Endothelial cell of umbilical vein (primary cell): ENCODE measurements at regions not wholly inside any gene's neighbourhood (a gene's known extent, or its start where the extent isn't known, plus 50 kb on each side); places are given as distances from the start of the nearest gene placed in this dataset.
"Not testable (repeated sequence)": the region's sequence is repeated elsewhere in the genome, so short reads cannot be mapped to it uniquely, and the experiment has no call there.

ENCODE experiments used
- BruUV-seq: library from RNA; stranded (reverse); fragments of 400-500 nt; replicated peaks from 2 replicates; lab custom pipeline; 2021; lab: Mats Ljungman, UMichigan
- CTCF ChIA-PET: fragments of 300-600, 350-600 bp; sonication (Branson Sonifier 250); formaldehyde crosslinking; loops from one replicate; lab custom pipeline; 2021; ENCODE audit warnings: antibody characterized with exemption, inconsistent platforms; lab: Charles Lee
- POLR2A ChIA-PET: fragments of 300-600, 350-600 bp; sonication (Branson Sonifier 250); formaldehyde crosslinking; loops from one replicate; lab custom pipeline; 2021; ENCODE audit warnings: antibody characterized with exemption, inconsistent platforms; lab: Charles Lee
- DNase-seq: peaks from one replicate; pipeline ENCODE4 v3.0.0-alpha.2; 2011; ENCODE audit warnings: low read depth, low spot score
- FAIRE-seq: peaks from 2 replicates; lab custom pipeline; 2011; peaks lifted over from hg19 to GRCh38; lab: Jason Lieb, UNC
- H2AFZ ChIP-seq: 2 replicates; pipeline ENCODE4 v1.6.0; 2012; ENCODE audit warnings: low read depth, low read length, control low read depth, inconsistent platforms
- H3K27ac ChIP-seq: 2 replicates; pipeline ENCODE4 v1.5.1; 2011; ENCODE audit warnings: low read depth, mild to moderate bottlenecking, control low read depth, low read length, moderate library complexity; ENCODE audit not compliant: insufficient read depth
- H3K27me3 ChIP-seq, 2 experiments: 2 replicates each; pipeline versions ENCODE4 v1.6.0 to v1.6.1; 2011; ENCODE audit warnings: low read length in 2 of 2, mixed read lengths in 1 of 2; ENCODE audit not compliant: control insufficient read depth in 2 of 2, insufficient read depth in 2 of 2
- H3K36me3 ChIP-seq, 2 experiments: 2 replicates in 1 of 2; 3 replicates in 1 of 2; pipeline ENCODE4 v1.5.1; 2011; ENCODE audit warnings: low read length in 2 of 2, mild to moderate bottlenecking in 1 of 2, moderate library complexity in 1 of 2; ENCODE audit not compliant: control insufficient read depth in 2 of 2, insufficient read depth in 2 of 2; ENCODE audit errors: extremely low read depth in 1 of 2
- H3K4me1 ChIP-seq: 3 replicates; pipeline ENCODE4 v1.5.1; 2011; ENCODE audit warnings: mild to moderate bottlenecking, low read length; ENCODE audit not compliant: control insufficient read depth, insufficient read depth; ENCODE audit errors: extremely low read depth
- H3K4me2 ChIP-seq: 2 replicates; pipeline ENCODE4 v1.6.1; 2011; ENCODE audit warnings: low read length, control low read depth, mixed read lengths; ENCODE audit not compliant: insufficient read depth
- H3K4me3 ChIP-seq, 3 experiments: fragments of 200-600 bp in 1 of 3; sonication (generic), shearing (Covaris generic) in 1 of 3; replicated peaks in 1 of 3; 2 replicates each; pipeline ENCODE4 v1.5.1; 2011 to 2016; ENCODE audit warnings: control low read depth in 3 of 3, low read length in 3 of 3, mild to moderate bottlenecking in 2 of 3, inconsistent platforms in 1 of 3, low read depth in 1 of 3, moderate library complexity in 1 of 3; ENCODE audit not compliant: insufficient read depth in 1 of 3
- H3K79me2 ChIP-seq: 2 replicates; pipeline ENCODE4 v1.6.0; 2012; ENCODE audit warnings: low read length, inconsistent platforms; ENCODE audit not compliant: control insufficient read depth, insufficient read depth
- H3K9ac ChIP-seq: replicated peaks from 2 replicates; pipeline ENCODE3; 2011; ENCODE audit warnings: low read length, control low read depth; ENCODE audit not compliant: insufficient read depth; ENCODE audit errors: extremely low read depth
- H3K9me1 ChIP-seq: replicated peaks from 3 replicates; pipeline ENCODE4 v1.6.0; 2011; ENCODE audit warnings: mild to moderate bottlenecking, low read length; ENCODE audit not compliant: control insufficient read depth, insufficient read depth; ENCODE audit errors: extremely low read depth
- H3K9me3 ChIP-seq: replicated peaks from 2 replicates; pipeline ENCODE4 v1.5.1; 2012; ENCODE audit warnings: low read length, inconsistent platforms; ENCODE audit not compliant: control insufficient read depth, insufficient read depth
- H4K20me1 ChIP-seq: replicated peaks from 2 replicates; pipeline ENCODE3; 2011; ENCODE audit warnings: mild to moderate bottlenecking, low read length; ENCODE audit not compliant: control insufficient read depth, insufficient read depth; ENCODE audit errors: extremely low read depth
- EZH2 ChIP-seq: IDR thresholded peaks from 2 replicates; pipeline ENCODE4 v1.6.1; 2012; ENCODE audit warnings: borderline replicate concordance, low read depth, mild to moderate bottlenecking, moderate library complexity, low read length, inconsistent platforms; ENCODE audit not compliant: severe bottlenecking
- FOS ChIP-seq: IDR thresholded peaks from 2 replicates; pipeline ENCODE4 v1.6.1; 2011; ENCODE audit warnings: mild to moderate bottlenecking, low read length, moderate library complexity, borderline replicate concordance; ENCODE audit not compliant: insufficient read depth
- GATA2 ChIP-seq: IDR thresholded peaks from 2 replicates; pipeline ENCODE4 v1.7.0; 2011; ENCODE audit warnings: low read depth, mild to moderate bottlenecking, moderate library complexity, mixed read lengths, low read length; ENCODE audit not compliant: insufficient read length, insufficient read depth
- JUN ChIP-seq: IDR thresholded peaks from 2 replicates; pipeline ENCODE4 v1.6.1; 2011; ENCODE audit warnings: borderline replicate concordance, low read depth; ENCODE audit not compliant: insufficient read length, insufficient read depth
- MYC ChIP-seq: IDR thresholded peaks from one replicate; pipeline ENCODE4 v1.6.1; 2011; ENCODE audit warnings: mild to moderate bottlenecking, low read depth, low read length
- POLR2A ChIP-seq: IDR thresholded peaks from 2 replicates; pipeline ENCODE4 v1.6.1; 2012; ENCODE audit warnings: low read depth, mild to moderate bottlenecking, control low read depth, low read length
- POLR2AphosphoS5 ChIP-seq: IDR thresholded peaks from 2 replicates; pipeline ENCODE4 v1.6.1; 2012; ENCODE audit warnings: low read depth, mild to moderate bottlenecking, control low read depth, low read length, moderate library complexity; ENCODE audit not compliant: insufficient read depth
- dilution Hi-C: fragments of 300-500 bp; cut with MboI; formaldehyde crosslinking; loops from one replicate; pipeline ENCODE4 v1.15.0; 2019; ENCODE audit warnings: low sequenced_read_pairs; ENCODE audit not compliant: extremely low pct_ligation_motif_present
- intact Hi-C: fragments of 100-400 bp; cut with micrococcal nuclease; formaldehyde crosslinking; loops from one replicate; pipeline ENCODE4 v1.10.0; 2022
- TF ChIP-seq, protein P1 (sequence below), 2 donors: IDR thresholded peaks; 1 replicate in 1 of 2; 2 replicates in 1 of 2; pipeline ENCODE4 v1.5.1; 2011; ENCODE audit warnings: low read length in 2 of 2, mild to moderate bottlenecking in 2 of 2, moderate library complexity in 2 of 2, control low read depth in 1 of 2, inconsistent platforms in 1 of 2, low read depth in 1 of 2; ENCODE audit not compliant: insufficient read depth in 1 of 2; ENCODE audit errors: extremely low read depth in 1 of 2
- TF ChIP-seq, protein P2 (sequence below): IDR thresholded peaks from 2 replicates; pipeline ENCODE4 v1.6.1; 2011; ENCODE audit not compliant: insufficient read depth, insufficient read length

DNA sequence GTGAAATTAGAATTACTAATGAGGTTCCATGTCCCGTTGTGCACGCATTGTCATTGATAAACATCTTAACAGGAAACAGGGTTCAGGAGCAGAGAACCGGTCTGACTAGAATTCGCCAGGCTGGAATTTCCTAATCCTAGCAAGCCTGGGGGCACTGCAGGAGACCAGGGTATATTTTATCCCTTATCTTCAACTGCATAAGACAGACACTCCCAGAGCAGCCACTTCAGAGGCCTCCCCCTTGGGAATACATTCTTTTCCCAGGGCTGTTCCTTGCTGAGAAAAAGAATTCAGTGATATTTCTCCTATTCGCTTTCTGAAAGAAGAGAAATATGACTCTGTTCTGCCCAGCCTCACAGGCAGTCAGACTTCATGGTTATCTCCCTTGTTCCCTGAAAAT lies 416.6 kb upstream of the HTR2C start:
- H3K4me1 ChIP-seq, intact Hi-C loops, H3K79me2 ChIP-seq, H3K4me2 ChIP-seq, CTCF ChIA-PET, H3K27ac ChIP-seq, H2AFZ ChIP-seq, H3K27me3 ChIP-seq, H3K9me1 ChIP-seq, FAIRE-seq, POLR2A ChIA-PET, dilution Hi-C loops, H4K20me1 ChIP-seq, H3K36me3 ChIP-seq, H3K9me3 ChIP-seq, DNase-seq, H3K9ac ChIP-seq, BruUV-seq, H3K4me3 ChIP-seq: not testable (repeated sequence)

DNA sequence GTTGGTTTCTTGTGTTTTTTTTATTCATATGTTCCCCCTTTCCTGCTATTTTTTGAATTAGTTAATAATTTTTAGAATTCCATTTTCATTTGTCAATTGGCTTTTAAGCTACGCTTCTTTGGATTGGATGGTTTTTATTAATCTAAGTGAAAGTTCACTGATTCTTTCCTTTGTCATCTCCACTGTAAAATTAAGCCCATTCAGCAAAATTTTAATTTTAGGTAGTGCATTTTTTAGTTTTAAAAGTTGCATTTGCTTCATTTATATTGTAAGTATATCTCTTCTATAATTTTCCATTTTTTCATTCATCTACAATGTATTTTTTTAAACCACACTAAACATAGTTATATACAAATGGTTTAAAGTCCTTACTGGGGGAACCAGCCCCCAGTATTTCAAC lies 417.3 kb upstream of the HTR2C start:
- intact Hi-C loops: no loop called here
- Histone ChIP-seq H2AFZ (no peak overlapping the region), H3K9me3 (no peaks in the 10 kb centered on the region), H3K4me2 (no peak overlapping the region), H3K27me3 (no peaks in the 10 kb centered on the region), H4K20me1 (no peaks in the 10 kb centered on the region), H3K4me1 (no peaks in the 10 kb centered on the region), H3K36me3 (no peaks in the 10 kb centered on the region), H3K9me1 (no peaks in the 10 kb centered on the region), H3K9ac (no peak overlapping the region), H3K27ac (no peak overlapping the region), H3K4me3 (no peak overlapping the region), H3K79me2 (no peaks in the 10 kb centered on the region)
- no peak for DNase-seq
- no peak for TF ChIP-seq GATA2
- TF ChIP-seq EZH2: no peak
- TF ChIP-seq POLR2AphosphoS5: no peak
- TF ChIP-seq, protein P1, sequence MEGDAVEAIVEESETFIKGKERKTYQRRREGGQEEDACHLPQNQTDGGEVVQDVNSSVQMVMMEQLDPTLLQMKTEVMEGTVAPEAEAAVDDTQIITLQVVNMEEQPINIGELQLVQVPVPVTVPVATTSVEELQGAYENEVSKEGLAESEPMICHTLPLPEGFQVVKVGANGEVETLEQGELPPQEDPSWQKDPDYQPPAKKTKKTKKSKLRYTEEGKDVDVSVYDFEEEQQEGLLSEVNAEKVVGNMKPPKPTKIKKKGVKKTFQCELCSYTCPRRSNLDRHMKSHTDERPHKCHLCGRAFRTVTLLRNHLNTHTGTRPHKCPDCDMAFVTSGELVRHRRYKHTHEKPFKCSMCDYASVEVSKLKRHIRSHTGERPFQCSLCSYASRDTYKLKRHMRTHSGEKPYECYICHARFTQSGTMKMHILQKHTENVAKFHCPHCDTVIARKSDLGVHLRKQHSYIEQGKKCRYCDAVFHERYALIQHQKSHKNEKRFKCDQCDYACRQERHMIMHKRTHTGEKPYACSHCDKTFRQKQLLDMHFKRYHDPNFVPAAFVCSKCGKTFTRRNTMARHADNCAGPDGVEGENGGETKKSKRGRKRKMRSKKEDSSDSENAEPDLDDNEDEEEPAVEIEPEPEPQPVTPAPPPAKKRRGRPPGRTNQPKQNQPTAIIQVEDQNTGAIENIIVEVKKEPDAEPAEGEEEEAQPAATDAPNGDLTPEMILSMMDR (IDR thresholded peaks at IDR 0.05; ENCODE audit: extremely low read depth in 1 of 2, insufficient read depth in 1 of 2, low read depth in 1 of 2, low read length in 2 of 2): no peak
- TF ChIP-seq POLR2A: no peak
- TF ChIP-seq, protein P2, sequence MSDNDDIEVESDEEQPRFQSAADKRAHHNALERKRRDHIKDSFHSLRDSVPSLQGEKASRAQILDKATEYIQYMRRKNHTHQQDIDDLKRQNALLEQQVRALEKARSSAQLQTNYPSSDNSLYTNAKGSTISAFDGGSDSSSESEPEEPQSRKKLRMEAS: no peak
- TF ChIP-seq FOS: no peak
- no peak for TF ChIP-seq MYC
- TF ChIP-seq JUN: no peak
- BruUV-seq: no TSS peak
- POLR2A ChIA-PET: no interaction called here
- dilution Hi-C loops: no loop called here
- FAIRE-seq: no peak
- CTCF ChIA-PET: no interaction called here
